ENCODE measurements at regions not wholly inside any gene's neighbourhood (a gene's known extent, or its start where the extent isn't known, plus 50 kb on each side); places are given as distances from the start of the nearest gene placed in this dataset.

DNA sequence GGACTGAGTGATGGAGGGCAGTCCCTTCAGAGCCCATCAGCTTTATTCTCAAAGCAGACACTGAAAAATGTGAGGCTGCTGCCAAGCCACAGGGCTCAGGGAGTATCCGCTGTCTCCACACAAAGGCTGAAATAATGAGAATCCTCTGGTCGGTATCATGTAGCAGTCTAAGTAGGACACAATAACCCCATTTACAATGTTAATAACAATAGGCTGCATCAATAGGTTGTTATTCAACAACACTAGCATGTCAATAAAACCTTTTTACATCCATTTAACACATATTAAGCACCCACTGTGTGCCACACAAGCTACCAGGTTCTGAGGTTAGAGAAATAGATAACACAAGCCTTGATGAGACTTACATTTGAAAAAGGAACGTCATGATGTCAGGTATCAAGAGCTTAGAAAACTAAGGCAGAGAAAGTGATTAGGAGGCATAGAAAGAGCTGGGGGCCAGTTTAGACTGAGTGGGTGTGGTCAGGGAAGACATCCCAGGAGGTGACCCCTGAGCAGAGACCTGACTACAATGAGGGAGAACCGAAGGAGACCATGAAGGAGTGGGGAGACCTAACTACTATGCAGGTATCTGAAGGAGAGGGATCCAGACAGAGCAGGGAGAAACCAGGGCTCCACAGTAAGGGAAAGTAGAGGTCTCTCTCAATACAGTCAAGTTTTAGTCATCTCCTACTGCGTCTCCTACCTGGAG, 140.1 kb upstream of the GRIA1 start:
- H3K27ac Mint-ChIP-seq: no peak overlapping the region
- DNase-seq: no peak
- H3K4me1 Mint-ChIP-seq: peaks cover 14% of the 10 kb centered on the region
- no peaks in the 10 kb centered on the region for H3K36me3 Mint-ChIP-seq (ENCODE audit: low read depth)
- peaks cover 38% of the 10 kb centered on the region for H3K27me3 Mint-ChIP-seq (ENCODE audit: low read depth, poor library complexity)
- no peak overlapping the region for H3K4me3 Mint-ChIP-seq
- no peaks in the 10 kb centered on the region for H3K9me3 Mint-ChIP-seq
- TF ChIP-seq, protein P1, sequence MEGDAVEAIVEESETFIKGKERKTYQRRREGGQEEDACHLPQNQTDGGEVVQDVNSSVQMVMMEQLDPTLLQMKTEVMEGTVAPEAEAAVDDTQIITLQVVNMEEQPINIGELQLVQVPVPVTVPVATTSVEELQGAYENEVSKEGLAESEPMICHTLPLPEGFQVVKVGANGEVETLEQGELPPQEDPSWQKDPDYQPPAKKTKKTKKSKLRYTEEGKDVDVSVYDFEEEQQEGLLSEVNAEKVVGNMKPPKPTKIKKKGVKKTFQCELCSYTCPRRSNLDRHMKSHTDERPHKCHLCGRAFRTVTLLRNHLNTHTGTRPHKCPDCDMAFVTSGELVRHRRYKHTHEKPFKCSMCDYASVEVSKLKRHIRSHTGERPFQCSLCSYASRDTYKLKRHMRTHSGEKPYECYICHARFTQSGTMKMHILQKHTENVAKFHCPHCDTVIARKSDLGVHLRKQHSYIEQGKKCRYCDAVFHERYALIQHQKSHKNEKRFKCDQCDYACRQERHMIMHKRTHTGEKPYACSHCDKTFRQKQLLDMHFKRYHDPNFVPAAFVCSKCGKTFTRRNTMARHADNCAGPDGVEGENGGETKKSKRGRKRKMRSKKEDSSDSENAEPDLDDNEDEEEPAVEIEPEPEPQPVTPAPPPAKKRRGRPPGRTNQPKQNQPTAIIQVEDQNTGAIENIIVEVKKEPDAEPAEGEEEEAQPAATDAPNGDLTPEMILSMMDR (IDR thresholded peaks at IDR 0.05): no peak

DNA sequence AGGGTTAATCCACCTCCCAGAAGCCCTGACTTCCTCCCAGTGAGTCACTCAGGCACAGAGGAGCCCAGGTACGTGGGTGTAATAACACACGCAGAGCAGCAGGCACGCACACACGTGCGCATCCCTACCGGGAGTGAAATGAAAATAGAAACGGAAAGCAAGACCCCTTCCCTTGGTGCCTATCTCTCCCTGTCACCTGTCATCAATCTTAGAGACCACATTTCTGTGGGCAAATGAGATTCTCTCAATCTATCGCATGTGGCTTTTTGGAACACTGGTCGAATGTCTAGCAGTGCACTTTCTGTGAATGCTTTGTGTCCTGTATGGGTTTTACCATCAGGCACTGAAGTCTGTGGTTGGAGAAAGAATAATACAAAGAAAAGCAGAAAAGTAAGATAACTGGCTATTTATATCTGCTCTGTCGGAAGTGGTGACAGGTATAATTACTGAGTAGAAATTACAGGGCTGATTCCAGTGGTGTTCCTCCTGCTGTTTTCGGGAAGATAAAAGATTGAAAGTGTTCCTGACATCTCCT, 137.7 kb upstream of the GRIA1 start:
- Mint-ChIP-seq H3K9me3 (no peaks in the 10 kb centered on the region), H3K4me3 (no peak overlapping the region), H3K4me1 (peaks cover 14% of the 10 kb centered on the region), H3K27ac (no peak overlapping the region), H3K27me3 (ENCODE audit: low read depth, poor library complexity) (peaks cover 34% of the 10 kb centered on the region), H3K36me3 (ENCODE audit: low read depth) (no peaks in the 10 kb centered on the region)
- DNase-seq: no peak
- TF ChIP-seq, protein P1 (IDR thresholded peaks at IDR 0.05): no peak

DNA sequence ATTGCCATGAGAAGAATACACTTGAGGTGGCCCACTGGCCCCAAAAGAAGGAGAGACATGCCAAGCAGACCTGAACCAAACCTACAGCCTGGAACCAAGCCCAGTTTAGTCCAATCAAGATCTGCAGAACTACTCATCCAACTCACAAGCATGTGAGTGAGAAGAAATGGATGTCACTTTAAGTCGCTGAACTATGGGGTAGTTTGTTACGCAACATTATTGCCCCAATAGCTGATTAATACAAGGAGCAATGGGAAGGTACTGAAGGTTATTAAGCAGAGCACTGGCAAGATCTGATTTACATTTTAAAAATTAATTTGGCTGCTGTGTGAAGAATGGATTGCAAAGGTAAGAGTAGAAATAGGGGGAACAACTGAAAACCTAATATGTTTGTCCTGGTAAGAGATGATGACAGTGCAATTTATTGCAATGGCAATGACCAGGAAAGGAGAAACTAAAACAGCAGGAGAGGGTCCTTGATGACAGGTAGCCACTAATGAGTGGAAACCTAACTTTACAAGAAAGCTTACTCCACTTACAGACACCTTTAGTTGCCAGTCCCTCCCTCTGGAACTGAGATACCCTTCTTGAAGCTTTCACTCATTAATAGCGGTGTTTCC, 132.9 kb upstream of the GRIA1 start:
- H3K27me3 Mint-ChIP-seq (ENCODE audit: low read depth, poor library complexity): peaks cover 17% of the 10 kb centered on the region
- no peak overlapping the region for H3K4me3 Mint-ChIP-seq
- no peaks in the 10 kb centered on the region for H3K9me3 Mint-ChIP-seq
- TF ChIP-seq, protein P1 (IDR thresholded peaks at IDR 0.05): no peak
- peaks cover 11% of the 10 kb centered on the region for H3K4me1 Mint-ChIP-seq
- no peak for DNase-seq
- no peak overlapping the region for H3K27ac Mint-ChIP-seq
- no peaks in the 10 kb centered on the region for H3K36me3 Mint-ChIP-seq (ENCODE audit: low read depth)

DNA sequence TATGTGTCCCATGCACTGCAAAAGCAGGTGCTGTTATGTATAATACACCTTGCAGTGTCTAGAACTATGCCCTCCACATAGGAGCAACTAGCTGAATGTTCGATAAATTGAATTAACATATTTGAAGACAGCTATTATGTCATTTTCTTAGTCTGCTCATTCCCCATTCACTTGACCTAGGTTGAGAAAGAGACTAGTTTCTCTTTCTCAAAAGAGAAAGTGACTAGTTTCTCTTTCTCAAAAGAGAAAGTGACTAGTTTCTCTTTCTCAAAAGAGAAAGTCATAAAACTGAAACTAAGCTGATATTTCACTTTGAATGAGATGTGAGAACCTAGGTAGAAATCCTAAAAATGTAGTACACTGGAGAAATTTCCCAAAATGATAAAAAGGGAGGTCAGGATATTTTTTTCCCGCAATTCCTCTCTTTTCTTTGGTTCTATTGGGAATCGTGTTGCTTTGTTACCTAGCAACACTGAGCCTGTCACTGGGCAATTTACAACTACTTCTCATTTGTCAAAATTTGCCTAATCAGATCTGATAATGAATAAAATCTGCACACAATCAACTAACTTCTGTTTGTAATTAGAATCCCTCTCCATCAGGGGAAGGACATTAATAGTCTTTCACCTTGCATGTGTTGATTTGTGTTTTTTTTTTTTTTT, 132.0 kb upstream of the GRIA1 start:
- Mint-ChIP-seq H3K4me1 (peaks cover 3% of the 10 kb centered on the region), H3K9me3 (no peaks in the 10 kb centered on the region), H3K27me3 (ENCODE audit: low read depth, poor library complexity) (peaks cover 13% of the 10 kb centered on the region), H3K36me3 (ENCODE audit: low read depth) (no peaks in the 10 kb centered on the region), H3K4me3 (no peak overlapping the region), H3K27ac (no peak overlapping the region)
- DNase-seq: no peak
- TF ChIP-seq, protein P1 (IDR thresholded peaks at IDR 0.05): no peak

DNA sequence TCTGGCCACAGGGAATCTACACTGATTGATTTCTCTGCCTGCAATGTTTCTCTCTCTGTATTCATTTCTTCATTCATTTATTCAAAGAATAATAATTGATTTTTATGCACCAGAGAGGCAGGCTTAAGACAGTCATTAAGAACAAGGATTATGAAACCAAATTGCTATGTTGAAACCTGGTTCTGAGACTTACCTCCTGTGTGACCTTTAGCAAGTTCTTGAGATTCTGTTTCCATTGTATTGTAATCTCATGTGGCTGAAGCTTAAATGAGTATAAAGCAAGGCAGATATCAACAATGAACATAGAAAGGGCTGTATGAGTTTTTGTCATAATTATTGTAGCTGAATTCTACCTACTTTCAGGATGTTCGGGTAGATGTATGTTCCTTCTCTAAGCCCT, 129.6 kb upstream of the GRIA1 start:
- no peak overlapping the region for H3K27ac Mint-ChIP-seq
- TF ChIP-seq, protein P1 (IDR thresholded peaks at IDR 0.05): no peak
- H3K4me1 Mint-ChIP-seq: peaks cover 3% of the 10 kb centered on the region
- H3K27me3 Mint-ChIP-seq (ENCODE audit: low read depth, poor library complexity): peaks cover 5% of the 10 kb centered on the region
- H3K36me3 Mint-ChIP-seq (ENCODE audit: low read depth): no peaks in the 10 kb centered on the region
- no peak overlapping the region for H3K4me3 Mint-ChIP-seq
- DNase-seq: no peak
- no peaks in the 10 kb centered on the region for H3K9me3 Mint-ChIP-seq

Measured in nephron progenitor cell (in vitro differentiated cells).